Natural killer cell (primary cell): ENCODE measurements at regions not wholly inside any gene's neighbourhood (a gene's known extent, or its start where the extent isn't known, plus 50 kb on each side); places are given as distances from the start of the nearest gene placed in this dataset.

Source experiments
- ATAC-seq, 3 donors: fragments of 150-1000 bp in 2 of 3; fragments of 200-7000 bp in 1 of 3; cut with Tn5 transposase; 1 replicate in 1 of 3; 2 replicates in 2 of 3; pipeline ENCODE4 v1.10.0; 2021; ENCODE audit warnings: mild to moderate bottlenecking in 2 of 3, moderate library complexity in 2 of 3
- DNase-seq, 2 donors: peaks; one replicate each; pipeline versions ENCODE4 v3.0.0 to v3.0.0-alpha.2; 2013 to 2021; ENCODE audit warnings: mixed read lengths in 1 of 2
- H3K27ac ChIP-seq: one replicate; pipeline ENCODE4 v1.5.1; 2013; ENCODE audit warnings: mild to moderate bottlenecking, low read length
- H3K27me3 ChIP-seq: one replicate; pipeline ENCODE4 v1.6.1; 2013; ENCODE audit warnings: low read length; ENCODE audit not compliant: control insufficient read depth, insufficient read depth
- H3K36me3 ChIP-seq: one replicate; pipeline ENCODE4 v1.6.1; 2013; ENCODE audit warnings: low read length; ENCODE audit not compliant: control insufficient read depth, insufficient read depth
- H3K4me1 ChIP-seq: one replicate; pipeline ENCODE4 v1.6.1; 2013; ENCODE audit warnings: low read length; ENCODE audit not compliant: control insufficient read depth, insufficient read depth
- H3K4me3 ChIP-seq: one replicate; pipeline ENCODE4 v1.5.1; 2013; ENCODE audit warnings: low read length
- H3K9me3 ChIP-seq: one replicate; pipeline ENCODE4 v1.6.1; 2013; ENCODE audit warnings: low read length; ENCODE audit not compliant: control insufficient read depth, insufficient read depth
- H3K27ac Mint-ChIP-seq, 2 donors: one replicate each; pipeline ENCODE4 v1.8.0; 2022; ENCODE audit warnings: mild to moderate bottlenecking in 2 of 2, mixed read lengths in 2 of 2, moderate library complexity in 1 of 2
- H3K27me3 Mint-ChIP-seq, 2 donors: one replicate each; pipeline ENCODE4 v1.8.0; 2022; ENCODE audit warnings: low read depth in 2 of 2, mixed read lengths in 2 of 2
- H3K36me3 Mint-ChIP-seq: one replicate; pipeline ENCODE4 v1.8.0; 2022; ENCODE audit warnings: mixed read lengths
- H3K4me1 Mint-ChIP-seq, 2 donors: one replicate each; pipeline ENCODE4 v1.8.0; 2022; ENCODE audit warnings: mixed read lengths in 2 of 2
- H3K4me3 Mint-ChIP-seq: one replicate; pipeline ENCODE4 v1.8.0; 2022; ENCODE audit warnings: mild to moderate bottlenecking, moderate library complexity, mixed read lengths
- H3K9me3 Mint-ChIP-seq, 2 donors: one replicate each; pipeline ENCODE4 v1.8.0; 2022; ENCODE audit warnings: mixed read lengths in 2 of 2
- CTCF ChIP-seq: fragments of 200-600 bp; IDR thresholded peaks from one replicate; pipeline ENCODE4 v1.8.0; 2022; ENCODE audit warnings: antibody characterized with exemption
- WGBS: methylation state at CpG from one replicate; pipeline ENCODE4 v1.1.7; 2013; ENCODE audit warnings: missing lambda C conversion rate; ENCODE audit not compliant: insufficient coverage; 5-methylcytosine and 5-hydroxymethylcytosine counted together
- intact Hi-C: fragments of 100-400 bp; cut with micrococcal nuclease; formaldehyde crosslinking; loops from one replicate; pipeline ENCODE4 v1.14.2; 2022

DNA sequence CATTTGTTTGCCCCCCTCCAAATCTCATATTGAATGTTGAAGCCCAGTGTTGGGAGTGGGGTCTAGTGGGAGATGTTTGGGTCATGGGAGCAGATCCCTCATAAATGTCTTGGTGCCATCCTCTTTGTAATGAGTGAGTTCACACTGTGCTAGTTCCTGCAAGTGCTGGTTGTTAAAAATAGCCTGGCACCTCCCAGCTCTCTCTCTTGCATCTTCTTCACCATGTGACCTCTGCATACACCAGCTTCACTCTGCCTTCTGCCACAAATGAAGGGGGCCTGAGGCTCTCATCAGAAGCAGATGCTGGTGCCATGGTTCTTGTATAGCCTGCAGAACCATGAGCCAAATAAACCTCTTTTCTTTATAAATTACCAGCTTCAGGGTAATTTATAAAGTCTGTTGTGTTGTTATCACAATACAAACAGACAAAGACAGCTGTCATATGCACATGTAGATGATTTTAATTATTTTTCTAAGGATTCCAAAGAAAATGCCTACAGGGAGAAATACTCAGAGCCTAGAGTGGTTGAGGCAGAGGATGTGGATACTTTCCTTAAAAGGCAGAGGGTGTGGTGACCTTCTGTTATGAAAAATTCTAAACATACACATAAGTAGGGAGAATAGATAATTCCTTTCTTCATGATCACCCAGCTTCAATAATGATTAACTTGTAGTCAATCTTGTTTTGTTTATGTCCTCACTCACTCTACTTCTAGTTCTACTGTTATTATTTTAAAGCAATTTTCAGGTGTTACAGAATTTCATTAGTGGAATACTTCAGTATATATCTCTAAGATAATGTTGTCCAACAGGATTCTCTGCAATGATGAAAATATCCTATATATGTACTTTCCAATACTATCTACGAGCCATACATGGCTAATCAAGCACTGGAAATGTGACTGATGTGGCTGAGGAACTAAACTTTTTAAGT is 75.1 kb upstream of the RANBP6 start:
- TF ChIP-seq CTCF = no peak
- peaks cover 15 to 33% of the 10 kb centered on the region in 2 donors for H3K27me3 Mint-ChIP-seq
- H3K27ac Mint-ChIP-seq = no peak overlapping the region

GRCh38 chr9:6089300-6089699 is 73.9 kb upstream of the RANBP6 start:
- Mint-ChIP-seq H3K4me1 (no peaks in the 10 kb centered on the region), H3K4me3 (no peak overlapping the region), H3K36me3 (no peaks in the 10 kb centered on the region), H3K27me3 (peaks cover 13 to 27% of the 10 kb centered on the region in 2 donors), H3K27ac (no peak overlapping the region), H3K9me3 (no peaks in the 10 kb centered on the region)
- no peak overlapping the region for H3K27ac ChIP-seq
- no peaks in the 10 kb centered on the region for H3K9me3 ChIP-seq
- no peak overlapping the region for H3K4me3 ChIP-seq
- H3K4me1 ChIP-seq = no peaks in the 10 kb centered on the region
- H3K36me3 ChIP-seq = no peaks in the 10 kb centered on the region
- DNase-seq (no peak), ATAC-seq (no peak)
- no peak for TF ChIP-seq CTCF
- no peaks in the 10 kb centered on the region for H3K27me3 ChIP-seq
- WGBS = 100% methylated on average over 1 of the region's 1 CpG
- intact Hi-C loops = no loop called here

More for the DNA sequence above, 75.1 kb upstream of the RANBP6 start:
- no peaks in the 10 kb centered on the region for H3K9me3 ChIP-seq
- no peak overlapping the region for H3K4me3 ChIP-seq
- 100% methylated on average over 1 of the region's 1 CpG for WGBS
- H3K27me3 ChIP-seq = no peaks in the 10 kb centered on the region
- Mint-ChIP-seq H3K4me3 (no peak overlapping the region), H3K4me1 (no peaks in the 10 kb centered on the region), H3K36me3 (no peaks in the 10 kb centered on the region), H3K9me3 (no peaks in the 10 kb centered on the region)
- DNase-seq (no peak), ATAC-seq (no peak)
- H3K4me1 ChIP-seq = no peaks in the 10 kb centered on the region
- intact Hi-C loops = no loop called here
- no peak overlapping the region for H3K27ac ChIP-seq
- H3K36me3 ChIP-seq = no peaks in the 10 kb centered on the region

GRCh38 chr9:6086006-6086655 is 70.7 kb upstream of the RANBP6 start:
- no peaks in the 10 kb centered on the region for H3K9me3 Mint-ChIP-seq
- no peak overlapping the region for H3K4me3 Mint-ChIP-seq
- H3K9me3 ChIP-seq = no peaks in the 10 kb centered on the region
- no peaks in the 10 kb centered on the region for H3K36me3 ChIP-seq
- no peak overlapping the region for H3K27ac ChIP-seq
- no peak overlapping the region for H3K27ac Mint-ChIP-seq
- H3K4me1 Mint-ChIP-seq = no peaks in the 10 kb centered on the region
- H3K36me3 Mint-ChIP-seq = no peaks in the 10 kb centered on the region
- H3K4me3 ChIP-seq = no peak overlapping the region
- intact Hi-C loops = no loop called here
- peaks cover 0 to 7% of the 10 kb centered on the region in 2 donors for H3K27me3 Mint-ChIP-seq
- no peaks in the 10 kb centered on the region for H3K27me3 ChIP-seq
- ATAC-seq = no peak
- no peaks in the 10 kb centered on the region for H3K4me1 ChIP-seq
- WGBS = 91% methylated on average over 8 of the region's 9 CpGs
- no peak for TF ChIP-seq CTCF
- DNase-seq = no peak
